Esophagus squamous epithelium (tissue), 4 donors: ENCODE measurements at regions not wholly inside any gene's neighbourhood (a gene's known extent, or its start where the extent isn't known, plus 50 kb on each side); places are given as distances from the start of the nearest gene placed in this dataset.

Experiments used
- CTCF ChIP-seq, 6 experiments: fragments of 450-650 bp in 4 of 6; fragments of 200-600 bp in 2 of 6; sonication (generic) in 2 of 6; IDR thresholded peaks; one replicate each; pipeline ENCODE4 v1.5.1; 2016 to 2019; ENCODE audit warnings: antibody characterized with exemption in 6 of 6, mild to moderate bottlenecking in 4 of 6, moderate library complexity in 4 of 6
- POLR2A ChIP-seq, 4 donors: fragments of 450-650 bp; IDR thresholded peaks; one replicate each; pipeline ENCODE4 v1.6.1; 2017; ENCODE audit warnings: antibody characterized with exemption in 4 of 4, mild to moderate bottlenecking in 4 of 4, moderate library complexity in 3 of 4

GRCh38 chr4:56272003-56272402 lies 115.3 kb downstream of the AASDH start:
- TF ChIP-seq POLR2A (IDR thresholded peaks at IDR 0.05) = no peak
- no peak for TF ChIP-seq CTCF (IDR thresholded peaks at IDR 0.05)
